ENCODE measurements at regions not wholly inside any gene's neighbourhood (a gene's known extent, or its start where the extent isn't known, plus 50 kb on each side); places are given as distances from the start of the nearest gene placed in this dataset.

GRCh38 chr3:194925614-194926013, 239.9 kb downstream of the FAM43A start:
- DNase-seq (ENCODE audit: extremely low read depth, insufficient read length), result no peak
- TF ChIP-seq, protein P1, sequence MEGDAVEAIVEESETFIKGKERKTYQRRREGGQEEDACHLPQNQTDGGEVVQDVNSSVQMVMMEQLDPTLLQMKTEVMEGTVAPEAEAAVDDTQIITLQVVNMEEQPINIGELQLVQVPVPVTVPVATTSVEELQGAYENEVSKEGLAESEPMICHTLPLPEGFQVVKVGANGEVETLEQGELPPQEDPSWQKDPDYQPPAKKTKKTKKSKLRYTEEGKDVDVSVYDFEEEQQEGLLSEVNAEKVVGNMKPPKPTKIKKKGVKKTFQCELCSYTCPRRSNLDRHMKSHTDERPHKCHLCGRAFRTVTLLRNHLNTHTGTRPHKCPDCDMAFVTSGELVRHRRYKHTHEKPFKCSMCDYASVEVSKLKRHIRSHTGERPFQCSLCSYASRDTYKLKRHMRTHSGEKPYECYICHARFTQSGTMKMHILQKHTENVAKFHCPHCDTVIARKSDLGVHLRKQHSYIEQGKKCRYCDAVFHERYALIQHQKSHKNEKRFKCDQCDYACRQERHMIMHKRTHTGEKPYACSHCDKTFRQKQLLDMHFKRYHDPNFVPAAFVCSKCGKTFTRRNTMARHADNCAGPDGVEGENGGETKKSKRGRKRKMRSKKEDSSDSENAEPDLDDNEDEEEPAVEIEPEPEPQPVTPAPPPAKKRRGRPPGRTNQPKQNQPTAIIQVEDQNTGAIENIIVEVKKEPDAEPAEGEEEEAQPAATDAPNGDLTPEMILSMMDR (IDR thresholded peaks at IDR 0.05; ENCODE audit: insufficient read depth, low read length, poor library complexity, severe bottlenecking), result no peak
- no peaks in the 10 kb centered on the region for H3K36me3 ChIP-seq (ENCODE audit: control insufficient read depth, insufficient read depth, low read length)
- H3K27me3 ChIP-seq (replicated peaks; ENCODE audit: control insufficient read depth, insufficient read depth, low read length), result no peaks in the 10 kb centered on the region
- H3K4me3 ChIP-seq (replicated peaks; ENCODE audit: low read depth, low read length), result no peak overlapping the region

DNA sequence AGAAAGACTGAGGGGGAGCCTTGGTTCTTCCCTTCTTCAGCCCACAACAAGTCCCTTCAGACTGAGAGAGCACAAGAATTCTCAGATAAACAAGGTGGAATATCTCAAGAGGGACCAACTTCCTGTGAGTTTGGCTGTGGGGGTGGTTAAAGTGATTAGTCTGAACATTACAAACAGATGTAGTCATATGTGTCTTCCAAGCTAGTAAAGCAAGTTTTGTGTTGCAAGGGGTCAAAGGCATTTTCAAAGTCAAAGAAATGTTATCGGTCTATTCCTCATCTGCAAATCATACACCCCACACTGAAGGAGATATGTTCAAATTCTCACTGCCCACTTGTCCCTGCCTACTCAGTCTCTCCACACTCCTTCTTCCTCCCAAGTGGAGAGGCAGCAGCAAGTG, 242.5 kb downstream of the FAM43A start:
- Histone ChIP-seq H3K4me3 (replicated peaks; ENCODE audit: low read depth, low read length) (no peak overlapping the region), H3K27me3 (replicated peaks; ENCODE audit: control insufficient read depth, insufficient read depth, low read length) (no peaks in the 10 kb centered on the region; the same call in 1 of the 2 replicates), H3K36me3 (ENCODE audit: control insufficient read depth, insufficient read depth, low read length) (no peaks in the 10 kb centered on the region)
- DNase-seq (ENCODE audit: extremely low read depth, insufficient read length), result no peak
- TF ChIP-seq, protein P1 (IDR thresholded peaks at IDR 0.05; ENCODE audit: insufficient read depth, low read length, poor library complexity, severe bottlenecking), result no peak

GRCh38 chr3:194928831-194929577, 243.3 kb downstream of the FAM43A start:
- DNase-seq (ENCODE audit: extremely low read depth, insufficient read length), result no peak

DNA sequence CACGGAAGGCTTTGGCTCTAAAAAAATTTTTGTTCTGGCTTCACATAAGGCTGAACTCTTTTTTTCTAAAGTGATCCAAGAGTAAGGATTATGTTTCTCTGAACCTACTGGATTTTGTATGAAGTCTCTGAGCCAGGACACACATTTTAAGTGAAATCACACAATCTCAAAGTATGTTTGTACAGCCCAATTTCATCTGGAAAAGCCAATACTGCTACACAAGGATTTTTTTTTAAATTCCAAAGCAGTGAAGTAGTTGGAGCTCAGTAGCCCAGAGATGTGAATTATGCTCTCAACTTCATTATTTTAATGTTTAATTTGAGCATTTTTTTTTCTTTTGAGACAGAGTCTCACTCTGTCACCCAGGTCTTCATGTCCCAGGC, 243.9 kb downstream of the FAM43A start:
- DNase-seq (ENCODE audit: extremely low read depth, insufficient read length), result no peak
- Histone ChIP-seq H3K27me3 (replicated peaks; ENCODE audit: control insufficient read depth, insufficient read depth, low read length) (no peaks in the 10 kb centered on the region; the same call in 1 of the 2 replicates), H3K36me3 (ENCODE audit: control insufficient read depth, insufficient read depth, low read length) (no peaks in the 10 kb centered on the region), H3K4me3 (replicated peaks; ENCODE audit: low read depth, low read length) (no peak overlapping the region)
- TF ChIP-seq, protein P1 (IDR thresholded peaks at IDR 0.05; ENCODE audit: insufficient read depth, low read length, poor library complexity, severe bottlenecking), result no peak

More at GRCh38 chr3:194928831-194929577, 243.3 kb downstream of the FAM43A start:
- no peaks in the 10 kb centered on the region; the same call in 1 of the 2 replicates for H3K27me3 ChIP-seq (replicated peaks; ENCODE audit: control insufficient read depth, insufficient read depth, low read length)
- no peak overlapping the region for H3K4me3 ChIP-seq (replicated peaks; ENCODE audit: low read depth, low read length)
- TF ChIP-seq, protein P1 (IDR thresholded peaks at IDR 0.05; ENCODE audit: insufficient read depth, low read length, poor library complexity, severe bottlenecking), result peak; percentile 97
- H3K36me3 ChIP-seq (ENCODE audit: control insufficient read depth, insufficient read depth, low read length), result no peaks in the 10 kb centered on the region

- Histone ChIP-seq H3K27me3 (replicated peaks; ENCODE audit: control insufficient read depth, insufficient read depth, low read length) (no peaks in the 10 kb centered on the region; the same call in 1 of the 2 replicates), H3K4me3 (replicated peaks; ENCODE audit: low read depth, low read length) (no peak overlapping the region), H3K36me3 (ENCODE audit: control insufficient read depth, insufficient read depth, low read length) (no peaks in the 10 kb centered on the region)
- DNase-seq (ENCODE audit: extremely low read depth, insufficient read length), result no peak
- TF ChIP-seq, protein P1 (IDR thresholded peaks at IDR 0.05; ENCODE audit: insufficient read depth, low read length, poor library complexity, severe bottlenecking), result no peak
These were observed 244.9 kb downstream of the FAM43A start for GRCh38 chr3:194930377-194931204.
